ENCODE measurements at regions not wholly inside any gene's neighbourhood (a gene's known extent, or its start where the extent isn't known, plus 50 kb on each side); places are given as distances from the start of the nearest gene placed in this dataset.

GRCh38 chr12:127655691-127656090 is 611.3 kb upstream of the TMEM132C start:
- TF ChIP-seq CTCF (IDR thresholded peaks at IDR 0.05; ENCODE audit: low read depth, low read length): no peak
- no peak for TF ChIP-seq POLR2A (IDR thresholded peaks at IDR 0.05; ENCODE audit: extremely low read depth, insufficient read length)
